GM12874 (cell line): ENCODE measurements at regions not wholly inside any gene's neighbourhood (a gene's known extent, or its start where the extent isn't known, plus 50 kb on each side); places are given as distances from the start of the nearest gene placed in this dataset.

ENCODE experiments used
- TF ChIP-seq, protein P1 (sequence below): IDR thresholded peaks from 2 replicates; pipeline ENCODE4 v1.5.1; 2011; ENCODE audit warnings: low read depth, mild to moderate bottlenecking, control low read depth, low read length, moderate library complexity; ENCODE audit not compliant: insufficient read depth

GRCh38 chr7:25279705-25280104 lies 51.4 kb upstream of the NPVF start:
- TF ChIP-seq, protein P1, sequence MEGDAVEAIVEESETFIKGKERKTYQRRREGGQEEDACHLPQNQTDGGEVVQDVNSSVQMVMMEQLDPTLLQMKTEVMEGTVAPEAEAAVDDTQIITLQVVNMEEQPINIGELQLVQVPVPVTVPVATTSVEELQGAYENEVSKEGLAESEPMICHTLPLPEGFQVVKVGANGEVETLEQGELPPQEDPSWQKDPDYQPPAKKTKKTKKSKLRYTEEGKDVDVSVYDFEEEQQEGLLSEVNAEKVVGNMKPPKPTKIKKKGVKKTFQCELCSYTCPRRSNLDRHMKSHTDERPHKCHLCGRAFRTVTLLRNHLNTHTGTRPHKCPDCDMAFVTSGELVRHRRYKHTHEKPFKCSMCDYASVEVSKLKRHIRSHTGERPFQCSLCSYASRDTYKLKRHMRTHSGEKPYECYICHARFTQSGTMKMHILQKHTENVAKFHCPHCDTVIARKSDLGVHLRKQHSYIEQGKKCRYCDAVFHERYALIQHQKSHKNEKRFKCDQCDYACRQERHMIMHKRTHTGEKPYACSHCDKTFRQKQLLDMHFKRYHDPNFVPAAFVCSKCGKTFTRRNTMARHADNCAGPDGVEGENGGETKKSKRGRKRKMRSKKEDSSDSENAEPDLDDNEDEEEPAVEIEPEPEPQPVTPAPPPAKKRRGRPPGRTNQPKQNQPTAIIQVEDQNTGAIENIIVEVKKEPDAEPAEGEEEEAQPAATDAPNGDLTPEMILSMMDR, result no peak

GRCh38 chr7:25280181-25280580 lies 51.9 kb upstream of the NPVF start:
- TF ChIP-seq, protein P1, result no peak

DNA sequence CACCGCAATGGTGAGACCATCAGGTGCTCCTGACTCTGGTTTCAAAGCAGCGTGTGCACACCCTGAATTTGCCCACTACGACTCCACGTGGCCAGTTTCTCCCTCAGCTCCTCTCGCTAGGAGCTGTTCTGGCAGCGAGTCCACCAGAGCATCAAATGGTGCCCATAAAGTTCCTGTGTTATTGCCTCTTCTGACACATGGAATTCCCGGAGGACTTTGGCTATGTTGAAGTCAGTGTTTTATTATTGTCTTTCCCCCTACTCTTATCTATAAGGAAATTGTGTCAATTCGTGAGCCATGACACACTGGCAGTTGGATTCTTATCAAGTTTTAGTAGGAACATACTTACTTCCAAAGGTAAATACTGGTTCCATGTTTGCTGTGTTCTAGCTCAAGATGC lies 53.9 kb upstream of the NPVF start:
- TF ChIP-seq, protein P1, result no peak

DNA sequence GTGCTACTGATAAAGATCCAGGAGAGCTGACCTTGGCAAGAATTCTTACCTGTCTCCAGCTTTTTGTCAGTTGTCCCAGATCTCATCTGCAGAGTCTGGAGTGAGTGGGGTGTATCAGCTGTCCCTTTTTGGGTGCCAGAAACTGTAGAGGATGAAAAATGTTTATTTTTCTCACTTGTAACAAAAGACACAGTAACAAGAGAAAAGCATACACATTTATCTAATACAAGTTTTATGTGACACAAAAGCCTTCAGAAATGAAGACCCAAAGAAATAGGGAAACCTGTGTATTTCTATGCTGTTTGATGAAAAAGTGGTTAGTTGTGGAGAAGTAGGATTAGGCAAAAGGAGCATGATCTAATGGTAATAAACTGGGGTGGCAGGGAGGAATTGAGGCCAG lies 58.5 kb upstream of the NPVF start:
- TF ChIP-seq, protein P1, result no peak

- TF ChIP-seq, protein P1, result no peak
Measured at GRCh38 chr7:25287291-25287690, 59.0 kb upstream of the NPVF start.

- TF ChIP-seq, protein P1, result no peak
Measured at GRCh38 chr7:25288556-25289307, 60.4 kb upstream of the NPVF start.

- TF ChIP-seq, protein P1, result no peak
Measured at GRCh38 chr7:25289518-25289917, 61.2 kb upstream of the NPVF start.
